ENCODE measurements at regions not wholly inside any gene's neighbourhood (a gene's known extent, or its start where the extent isn't known, plus 50 kb on each side); places are given as distances from the start of the nearest gene placed in this dataset.

DNA sequence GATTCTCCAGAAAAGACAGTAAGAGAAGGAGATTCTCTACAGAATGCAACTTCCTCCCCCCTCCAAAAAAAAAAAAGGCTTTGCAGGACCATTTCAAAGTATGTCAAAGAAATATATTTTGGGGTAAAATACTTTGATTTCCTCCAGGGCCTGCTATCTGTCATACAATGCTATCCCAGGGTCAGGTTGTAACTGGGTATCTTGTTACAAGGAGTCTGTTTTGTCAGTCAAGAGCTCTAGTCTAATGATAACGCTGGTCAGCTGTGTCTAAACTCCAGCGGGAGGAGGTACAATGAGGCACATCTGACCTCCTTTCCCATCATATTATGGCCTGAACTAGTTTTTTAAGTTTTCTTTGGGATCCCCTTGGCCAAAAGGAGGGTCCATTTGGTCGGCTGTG is 408.4 kb upstream of the CDH5 start:
- H3K36me3 Mint-ChIP-seq (ENCODE audit: low read depth), result no peaks in the 10 kb centered on the region
- DNase-seq, result no peak
- no peak overlapping the region for H3K4me3 Mint-ChIP-seq
- H3K27me3 Mint-ChIP-seq (ENCODE audit: insufficient read depth), result peaks cover 17% of the 10 kb centered on the region; the same call in 1 of the 2 replicates
- no peak overlapping the region for H3K27ac Mint-ChIP-seq
- H3K4me1 Mint-ChIP-seq (ENCODE audit: low read depth), result no peaks in the 10 kb centered on the region
- TF ChIP-seq, protein P1, sequence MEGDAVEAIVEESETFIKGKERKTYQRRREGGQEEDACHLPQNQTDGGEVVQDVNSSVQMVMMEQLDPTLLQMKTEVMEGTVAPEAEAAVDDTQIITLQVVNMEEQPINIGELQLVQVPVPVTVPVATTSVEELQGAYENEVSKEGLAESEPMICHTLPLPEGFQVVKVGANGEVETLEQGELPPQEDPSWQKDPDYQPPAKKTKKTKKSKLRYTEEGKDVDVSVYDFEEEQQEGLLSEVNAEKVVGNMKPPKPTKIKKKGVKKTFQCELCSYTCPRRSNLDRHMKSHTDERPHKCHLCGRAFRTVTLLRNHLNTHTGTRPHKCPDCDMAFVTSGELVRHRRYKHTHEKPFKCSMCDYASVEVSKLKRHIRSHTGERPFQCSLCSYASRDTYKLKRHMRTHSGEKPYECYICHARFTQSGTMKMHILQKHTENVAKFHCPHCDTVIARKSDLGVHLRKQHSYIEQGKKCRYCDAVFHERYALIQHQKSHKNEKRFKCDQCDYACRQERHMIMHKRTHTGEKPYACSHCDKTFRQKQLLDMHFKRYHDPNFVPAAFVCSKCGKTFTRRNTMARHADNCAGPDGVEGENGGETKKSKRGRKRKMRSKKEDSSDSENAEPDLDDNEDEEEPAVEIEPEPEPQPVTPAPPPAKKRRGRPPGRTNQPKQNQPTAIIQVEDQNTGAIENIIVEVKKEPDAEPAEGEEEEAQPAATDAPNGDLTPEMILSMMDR (IDR thresholded peaks at IDR 0.05), result no peak
- H3K9me3 Mint-ChIP-seq, result no peaks in the 10 kb centered on the region

DNA sequence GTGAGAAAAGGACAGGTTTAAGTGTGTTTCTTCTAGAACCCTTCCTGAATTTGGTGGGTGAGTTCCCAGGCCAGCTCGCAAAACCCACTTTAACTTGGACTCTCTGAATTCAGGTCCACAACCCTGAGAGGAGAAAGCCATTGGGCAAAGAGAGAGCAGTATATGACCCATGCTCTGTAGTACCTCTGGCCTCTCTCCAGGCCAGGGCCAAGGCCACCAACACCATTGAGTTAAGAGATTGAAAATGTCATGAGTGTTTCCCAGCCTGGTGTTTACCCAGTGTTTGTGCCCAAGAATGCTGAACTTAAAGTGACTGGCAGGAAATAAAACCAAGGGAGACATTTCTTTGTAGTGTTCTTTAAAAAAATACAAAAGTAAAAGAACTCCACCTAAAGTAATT is 410.4 kb upstream of the CDH5 start:
- no peaks in the 10 kb centered on the region for H3K4me1 Mint-ChIP-seq (ENCODE audit: low read depth)
- no peaks in the 10 kb centered on the region for H3K36me3 Mint-ChIP-seq (ENCODE audit: low read depth)
- TF ChIP-seq, protein P1 (IDR thresholded peaks at IDR 0.05), result no peak
- H3K9me3 Mint-ChIP-seq, result no peaks in the 10 kb centered on the region
- peaks cover 19% of the 10 kb centered on the region; the same call in 1 of the 2 replicates for H3K27me3 Mint-ChIP-seq (ENCODE audit: insufficient read depth)
- no peak overlapping the region for H3K4me3 Mint-ChIP-seq
- H3K27ac Mint-ChIP-seq, result no peak overlapping the region
- DNase-seq, result no peak

DNA sequence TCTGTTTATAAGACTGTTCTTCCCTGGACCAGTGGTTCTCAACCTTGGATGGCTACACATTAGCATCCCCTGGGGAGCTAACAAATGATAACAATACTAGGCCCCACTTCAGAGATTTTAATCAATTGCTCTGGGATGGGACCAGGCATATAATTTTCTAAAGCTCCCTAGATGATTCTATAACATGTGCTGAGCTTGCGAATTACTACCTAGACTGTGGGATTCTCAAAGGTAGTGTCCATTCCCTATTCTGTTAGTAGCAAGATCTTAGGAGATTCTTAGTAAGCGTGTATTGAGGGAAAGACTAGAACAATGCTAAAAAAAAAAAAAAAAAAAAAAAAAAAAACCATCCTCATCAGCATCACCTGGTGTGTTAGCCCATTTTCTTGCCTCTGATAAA is 412.0 kb upstream of the CDH5 start:
- TF ChIP-seq, protein P1 (IDR thresholded peaks at IDR 0.05), result no peak
- Mint-ChIP-seq H3K27ac (no peak overlapping the region), H3K27me3 (ENCODE audit: insufficient read depth) (peaks cover 24% of the 10 kb centered on the region), H3K36me3 (ENCODE audit: low read depth) (no peaks in the 10 kb centered on the region), H3K4me3 (no peak overlapping the region), H3K4me1 (ENCODE audit: low read depth) (no peaks in the 10 kb centered on the region), H3K9me3 (no peaks in the 10 kb centered on the region)
- no peak for DNase-seq

DNA sequence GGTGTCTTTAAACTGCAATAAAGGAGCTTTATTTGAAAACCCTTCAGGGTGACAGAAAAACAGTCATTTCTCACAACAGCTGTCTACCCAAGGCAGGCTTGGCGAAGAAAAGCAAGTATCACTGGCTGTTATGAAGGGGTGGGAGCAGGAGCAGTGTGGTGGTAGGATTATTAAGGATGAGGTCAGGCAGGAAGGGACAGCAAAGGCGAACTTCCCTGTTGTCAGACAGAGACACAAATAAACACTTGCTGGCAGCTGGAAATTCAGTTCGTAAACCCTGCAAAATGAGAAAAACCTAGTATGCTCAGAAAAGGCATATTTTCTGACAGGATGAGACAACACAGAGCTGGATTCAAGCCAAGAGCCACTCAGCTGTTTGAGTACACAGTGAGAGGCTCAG is 416.3 kb upstream of the CDH5 start:
- Mint-ChIP-seq H3K36me3 (ENCODE audit: low read depth) (no peaks in the 10 kb centered on the region), H3K4me3 (no peak overlapping the region), H3K27me3 (ENCODE audit: insufficient read depth) (peaks cover 22% of the 10 kb centered on the region), H3K27ac (no peak overlapping the region), H3K4me1 (ENCODE audit: low read depth) (no peaks in the 10 kb centered on the region), H3K9me3 (no peaks in the 10 kb centered on the region)
- TF ChIP-seq, protein P1 (IDR thresholded peaks at IDR 0.05), result no peak
- no peak for DNase-seq

DNA sequence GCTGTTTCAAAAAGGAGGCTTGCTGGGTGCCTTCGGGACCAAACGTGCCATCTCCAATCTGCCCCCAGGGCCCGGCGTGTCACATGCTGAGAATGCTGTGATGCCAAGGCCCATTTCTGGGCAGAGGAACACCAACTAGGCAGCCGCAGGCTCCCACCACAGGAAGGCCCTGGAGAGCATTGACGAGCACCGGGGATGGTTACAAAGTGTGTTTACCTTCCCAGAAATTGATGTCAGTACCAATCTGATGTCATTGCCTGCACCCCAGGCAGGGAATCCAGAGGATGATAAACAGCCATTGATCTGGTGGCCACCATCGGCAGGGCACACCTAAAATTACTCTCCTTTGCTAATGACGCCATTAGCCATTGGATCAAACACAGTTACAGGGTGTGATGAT is 418.1 kb upstream of the CDH5 start:
- Mint-ChIP-seq H3K27me3 (ENCODE audit: insufficient read depth) (peaks cover 17% of the 10 kb centered on the region), H3K9me3 (no peaks in the 10 kb centered on the region; the same call in 1 of the 2 replicates), H3K4me3 (no peak overlapping the region), H3K36me3 (ENCODE audit: low read depth) (no peaks in the 10 kb centered on the region), H3K27ac (no peak overlapping the region), H3K4me1 (ENCODE audit: low read depth) (no peaks in the 10 kb centered on the region)
- DNase-seq, result no peak
- TF ChIP-seq, protein P1 (IDR thresholded peaks at IDR 0.05), result no peak

DNA sequence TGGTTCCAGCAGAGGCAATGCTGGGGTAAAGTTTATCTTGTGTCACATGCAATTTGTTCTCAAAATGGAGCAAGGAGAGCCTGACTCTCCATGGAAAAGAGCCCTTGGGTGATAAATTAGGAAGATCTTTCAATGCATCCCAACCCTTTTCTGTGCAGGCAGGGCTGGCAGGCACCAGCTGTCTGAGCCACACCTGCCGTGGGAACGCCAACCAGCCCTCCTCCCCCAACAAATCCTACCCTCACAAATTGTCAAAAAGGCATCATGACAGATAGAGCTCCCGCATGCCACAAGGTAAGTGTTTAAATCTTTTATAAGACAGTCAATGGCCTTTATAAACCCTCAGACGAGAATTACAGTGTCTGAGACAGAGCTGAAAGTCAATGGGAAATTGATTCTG is 418.5 kb upstream of the CDH5 start:
- H3K27me3 Mint-ChIP-seq (ENCODE audit: insufficient read depth), result peaks cover 14% of the 10 kb centered on the region
- DNase-seq, result no peak

More for the DNA sequence above, 418.5 kb upstream of the CDH5 start:
- no peak overlapping the region for H3K27ac Mint-ChIP-seq
- no peaks in the 10 kb centered on the region for H3K36me3 Mint-ChIP-seq (ENCODE audit: low read depth)
- no peaks in the 10 kb centered on the region; the same call in 1 of the 2 replicates for H3K9me3 Mint-ChIP-seq
- TF ChIP-seq, protein P1 (IDR thresholded peaks at IDR 0.05), result no peak
- H3K4me3 Mint-ChIP-seq, result no peak overlapping the region
- H3K4me1 Mint-ChIP-seq (ENCODE audit: low read depth), result no peaks in the 10 kb centered on the region
